HCT116 (cell line): ENCODE measurements at regions not wholly inside any gene's neighbourhood (a gene's known extent, or its start where the extent isn't known, plus 50 kb on each side); places are given as distances from the start of the nearest gene placed in this dataset.

ENCODE experiments used
- EZH2 ChIP-seq: fragments of 200-600 bp; sonication (generic); IDR thresholded peaks from 2 replicates; pipeline ENCODE4 v1.6.1; 2017; ENCODE audit warnings: antibody characterized with exemption, mixed run types
- FOSL1 ChIP-seq: IDR thresholded peaks from 2 replicates; pipeline ENCODE4 v1.6.1; 2012; ENCODE audit warnings: low read depth
- POLR2A ChIP-seq: IDR thresholded peaks from 2 replicates; pipeline ENCODE4 v1.7.0; 2011; ENCODE audit warnings: borderline replicate concordance; ENCODE audit not compliant: insufficient read depth, insufficient read length; ENCODE audit errors: extremely low read depth
- TF ChIP-seq, protein P1 (sequence below), 3 experiments: fragments of 200-600 bp in 1 of 3; sonication (generic) in 1 of 3; IDR thresholded peaks in 2 of 3; conservative IDR thresholded peaks in 1 of 3; 2 replicates each; pipeline ENCODE4 v1.5.1; 2012 to 2017; ENCODE audit warnings: low read depth in 2 of 3, low read length in 2 of 3, antibody characterized with exemption in 1 of 3, borderline replicate concordance in 1 of 3, control low read depth in 1 of 3, mild to moderate bottlenecking in 1 of 3, mixed read lengths in 1 of 3, mixed run types in 1 of 3, moderate library complexity in 1 of 3; ENCODE audit not compliant: insufficient read depth in 1 of 3

- TF ChIP-seq, protein P1, sequence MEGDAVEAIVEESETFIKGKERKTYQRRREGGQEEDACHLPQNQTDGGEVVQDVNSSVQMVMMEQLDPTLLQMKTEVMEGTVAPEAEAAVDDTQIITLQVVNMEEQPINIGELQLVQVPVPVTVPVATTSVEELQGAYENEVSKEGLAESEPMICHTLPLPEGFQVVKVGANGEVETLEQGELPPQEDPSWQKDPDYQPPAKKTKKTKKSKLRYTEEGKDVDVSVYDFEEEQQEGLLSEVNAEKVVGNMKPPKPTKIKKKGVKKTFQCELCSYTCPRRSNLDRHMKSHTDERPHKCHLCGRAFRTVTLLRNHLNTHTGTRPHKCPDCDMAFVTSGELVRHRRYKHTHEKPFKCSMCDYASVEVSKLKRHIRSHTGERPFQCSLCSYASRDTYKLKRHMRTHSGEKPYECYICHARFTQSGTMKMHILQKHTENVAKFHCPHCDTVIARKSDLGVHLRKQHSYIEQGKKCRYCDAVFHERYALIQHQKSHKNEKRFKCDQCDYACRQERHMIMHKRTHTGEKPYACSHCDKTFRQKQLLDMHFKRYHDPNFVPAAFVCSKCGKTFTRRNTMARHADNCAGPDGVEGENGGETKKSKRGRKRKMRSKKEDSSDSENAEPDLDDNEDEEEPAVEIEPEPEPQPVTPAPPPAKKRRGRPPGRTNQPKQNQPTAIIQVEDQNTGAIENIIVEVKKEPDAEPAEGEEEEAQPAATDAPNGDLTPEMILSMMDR (IDR thresholded peaks at IDR 0.05 in 2 of 3, conservative IDR thresholded peaks at IDR 0.05 in 1 of 3; ENCODE audit: borderline replicate concordance in 1 of 3, insufficient read depth in 1 of 3, low read depth in 2 of 3, low read length in 2 of 3): no peak
- no peak for TF ChIP-seq POLR2A
- no peak for TF ChIP-seq EZH2
- TF ChIP-seq FOSL1: no peak
Measured at GRCh38 chr5:39825301-39825700, 400.5 kb upstream of the DAB2 start.
